WTC11 (cell line): ENCODE measurements at regions not wholly inside any gene's neighbourhood (a gene's known extent, or its start where the extent isn't known, plus 50 kb on each side); places are given as distances from the start of the nearest gene placed in this dataset.

Experiments
- ATAC-seq: fragments of 200-7000 bp; cut with Tn5 transposase; 2 replicates; pipeline ENCODE4 v1.10.0; 2021; ENCODE audit warnings: mild to moderate bottlenecking, moderate library complexity
- CTCF ChIA-PET: fragments of 300-600 bp; sonication (Branson Sonifier 250); formaldehyde crosslinking; loops from one replicate; lab custom pipeline; 2021; ENCODE audit warnings: antibody characterized with exemption; lab: Charles Lee
- POLR2A ChIA-PET: fragments of 350-600 bp; sonication (Branson Sonifier 250); formaldehyde crosslinking; loops from one replicate; lab custom pipeline; 2021; ENCODE audit warnings: antibody characterized with exemption; lab: Charles Lee
- DNase-seq: peaks from one replicate; pipeline ENCODE4 v3.0.0; 2021; ENCODE audit warnings: low spot score
- H3K27ac Mint-ChIP-seq: 2 replicates; pipeline ENCODE4 v1.8.0; 2021; ENCODE audit warnings: mixed read lengths
- H3K27me3 Mint-ChIP-seq: 2 replicates; pipeline ENCODE4 v1.8.0; 2021; ENCODE audit warnings: low read depth, mild to moderate bottlenecking, moderate library complexity, mixed read lengths
- H3K36me3 Mint-ChIP-seq: 2 replicates; pipeline ENCODE4 v1.8.0; 2021; ENCODE audit warnings: mixed read lengths
- H3K4me1 Mint-ChIP-seq: 2 replicates; pipeline ENCODE4 v1.8.0; 2022; ENCODE audit warnings: mixed read lengths
- H3K4me3 Mint-ChIP-seq: 2 replicates; pipeline ENCODE4 v1.8.0; 2021; ENCODE audit warnings: mild to moderate bottlenecking, moderate library complexity, mixed read lengths
- H3K9me3 Mint-ChIP-seq: 2 replicates; pipeline ENCODE4 v1.8.0; 2021; ENCODE audit warnings: mixed read lengths
- ATF1 ChIP-seq: sonication (generic); formaldehyde crosslinking; IDR thresholded peaks from 2 replicates; pipeline ENCODE4 v1.8.1; 2023; ENCODE audit warnings: mild to moderate bottlenecking, moderate library complexity, missing genetic modification reagents
- ATF3 ChIP-seq: sonication (generic); formaldehyde crosslinking; conservative IDR thresholded peaks from 2 replicates; pipeline ENCODE4 v1.8.1; 2022; ENCODE audit warnings: mild to moderate bottlenecking, missing genetic modification reagents
- ATF6 ChIP-seq: sonication (generic); formaldehyde crosslinking; IDR thresholded peaks from 2 replicates; pipeline ENCODE4 v1.8.1; 2023; ENCODE audit warnings: mild to moderate bottlenecking, missing genetic modification reagents
- CBFB ChIP-seq: sonication (generic); formaldehyde crosslinking; IDR thresholded peaks from 2 replicates; pipeline ENCODE4 v1.8.1; 2022; ENCODE audit warnings: mild to moderate bottlenecking, low read depth, missing genetic modification reagents
- CREB1 ChIP-seq: sonication (generic); formaldehyde crosslinking; IDR thresholded peaks from 2 replicates; pipeline ENCODE4 v1.8.0; 2023; ENCODE audit warnings: mild to moderate bottlenecking, missing genetic modification reagents
- ERG ChIP-seq: fragments of 250-450 bp; sonication (Bioruptor Pico); IDR thresholded peaks from 2 replicates; pipeline ENCODE4 v1.8.0; 2021; ENCODE audit warnings: mild to moderate bottlenecking
- ESRRA ChIP-seq: sonication (generic); formaldehyde crosslinking; IDR thresholded peaks from 2 replicates; pipeline ENCODE4 v1.8.1; 2022; ENCODE audit warnings: mild to moderate bottlenecking, missing genetic modification reagents, borderline replicate concordance
- GTF2I ChIP-seq: fragments of 250-450 bp; sonication (Bioruptor Pico); conservative IDR thresholded peaks from 2 replicates; pipeline ENCODE4 v1.4.0; 2021; ENCODE audit warnings: mild to moderate bottlenecking
- NFATC4 ChIP-seq: fragments of 250-450 bp; sonication (Bioruptor Pico); IDR thresholded peaks from 2 replicates; pipeline ENCODE4 v1.9.0; 2021; ENCODE audit warnings: mild to moderate bottlenecking
- NR1H2 ChIP-seq: sonication (generic); formaldehyde crosslinking; IDR thresholded peaks from 2 replicates; pipeline ENCODE4 v1.9.0; 2021; ENCODE audit warnings: mild to moderate bottlenecking, moderate library complexity, missing genetic modification reagents
- PRDM15 ChIP-seq: sonication (generic); formaldehyde crosslinking; IDR thresholded peaks from 2 replicates; pipeline ENCODE4 v1.8.0; 2022; ENCODE audit warnings: missing genetic modification reagents
- PREB ChIP-seq: sonication (generic); formaldehyde crosslinking; IDR thresholded peaks from 2 replicates; pipeline ENCODE4 v1.8.1; 2022; ENCODE audit warnings: mild to moderate bottlenecking, missing genetic modification reagents, moderate library complexity, borderline replicate concordance
- SOX15 ChIP-seq: fragments of 250-450 bp; sonication (Bioruptor Pico); IDR thresholded peaks from 2 replicates; pipeline ENCODE4 v1.9.0; 2021; ENCODE audit warnings: mild to moderate bottlenecking
- STAT6 ChIP-seq: sonication (generic); formaldehyde crosslinking; conservative IDR thresholded peaks from 2 replicates; pipeline ENCODE4 v1.8.1; 2023; ENCODE audit warnings: mild to moderate bottlenecking, low read depth, missing genetic modification reagents, moderate library complexity
- TEAD1 ChIP-seq: sonication (generic); formaldehyde crosslinking; IDR thresholded peaks from 2 replicates; pipeline ENCODE4 v1.8.0; 2022; ENCODE audit warnings: mild to moderate bottlenecking, missing genetic modification reagents
- ZBTB21 ChIP-seq: sonication (generic); formaldehyde crosslinking; IDR thresholded peaks from 2 replicates; pipeline ENCODE4 v1.8.1; 2023; ENCODE audit warnings: mild to moderate bottlenecking, missing genetic modification reagents, borderline replicate concordance
- ZBTB43 ChIP-seq: sonication (generic); formaldehyde crosslinking; IDR thresholded peaks from 2 replicates; pipeline ENCODE4 v1.8.1; 2023; ENCODE audit warnings: mild to moderate bottlenecking, missing genetic modification reagents
- ZNF219 ChIP-seq: sonication (generic); formaldehyde crosslinking; IDR thresholded peaks from 2 replicates; pipeline ENCODE4 v1.8.0; 2023; ENCODE audit warnings: missing genetic modification reagents, mild to moderate bottlenecking, borderline replicate concordance
- ZNF416 ChIP-seq: fragments of 250-450 bp; sonication (Bioruptor Pico); IDR thresholded peaks from 2 replicates; pipeline ENCODE4 v1.9.0; 2021; ENCODE audit warnings: mild to moderate bottlenecking, inconsistent platforms
- ZNF671 ChIP-seq: fragments of 250-450 bp; sonication (Bioruptor Pico); IDR thresholded peaks from 2 replicates; pipeline ENCODE4 v1.8.0; 2021; ENCODE audit warnings: mild to moderate bottlenecking
- ZSCAN18 ChIP-seq: fragments of 250-450 bp; sonication (Bioruptor Pico); IDR thresholded peaks from 2 replicates; pipeline ENCODE4 v2.1.2; 2022; ENCODE audit warnings: mild to moderate bottlenecking, moderate library complexity

- TF ChIP-seq NR1H2 (CRISPR knock-in tag) = no peak
- no peak for TF ChIP-seq ZBTB43 (CRISPR knock-in tag)
- TF ChIP-seq ERG (CRISPR knock-in tag) = no peak
- TF ChIP-seq CBFB (CRISPR knock-in tag) = no peak
- no peak for TF ChIP-seq STAT6 (CRISPR knock-in tag)
Observed at GRCh38 chr16:52251495-52251894, 295.4 kb downstream of the TOX3 start (continued).

GRCh38 chr16:52247737-52248136 is 299.2 kb downstream of the TOX3 start:
- no peak for ATAC-seq
- TF ChIP-seq CREB1 = no peak
- TF ChIP-seq ATF6 (CRISPR knock-in tag) = no peak
- TF ChIP-seq ZBTB21 (CRISPR knock-in tag) = no peak
- TF ChIP-seq ATF3 (CRISPR knock-in tag) = no peak
- TF ChIP-seq NR1H2 (CRISPR knock-in tag) = no peak
- TF ChIP-seq ZSCAN18 (CRISPR knock-in tag) = no peak
- TF ChIP-seq PREB = no peak
- no peak for TF ChIP-seq ZBTB43 (CRISPR knock-in tag)
- no peak for TF ChIP-seq NFATC4 (CRISPR knock-in tag)
- no peak for TF ChIP-seq ESRRA (CRISPR knock-in tag)
- no peak for TF ChIP-seq TEAD1 (CRISPR knock-in tag)
- no peak for TF ChIP-seq ZNF671
- TF ChIP-seq ZNF416 (CRISPR knock-in tag) = no peak
- TF ChIP-seq GTF2I (CRISPR knock-in tag) = no peak
- TF ChIP-seq ZNF219 = no peak
- no peak for TF ChIP-seq PRDM15
- no peak for TF ChIP-seq ATF1 (CRISPR knock-in tag)
- TF ChIP-seq SOX15 (CRISPR knock-in tag) = no peak

More at GRCh38 chr16:52247737-52248136, 299.2 kb downstream of the TOX3 start:
- peaks cover 21% of the 10 kb centered on the region for H3K36me3 Mint-ChIP-seq
- no peaks in the 10 kb centered on the region; the same call in 1 of the 2 replicates for H3K27me3 Mint-ChIP-seq
- H3K9me3 Mint-ChIP-seq = peaks cover 31% of the 10 kb centered on the region
- ChIA-PET CTCF (no interaction called here), POLR2A (no interaction called here)
- no peak overlapping the region for H3K4me3 Mint-ChIP-seq
- no peak overlapping the region for H3K27ac Mint-ChIP-seq
- H3K4me1 Mint-ChIP-seq = peaks cover 20% of the 10 kb centered on the region
- no peak for DNase-seq
